OCI-LY7 (cell line): ENCODE measurements at regions not wholly inside any gene's neighbourhood (a gene's known extent, or its start where the extent isn't known, plus 50 kb on each side); places are given as distances from the start of the nearest gene placed in this dataset.

ENCODE experiments used
- CTCF ChIP-seq: fragments of 200-600 bp; sonication (generic); conservative IDR thresholded peaks from 2 replicates; pipeline ENCODE4 v1.5.1; 2014; ENCODE audit warnings: mild to moderate bottlenecking, antibody characterized with exemption, low read length, moderate library complexity, mixed read lengths
- EZH2phosphoT487 ChIP-seq: fragments of 200-600 bp; sonication (generic); IDR thresholded peaks from 2 replicates; pipeline ENCODE4 v1.6.1; 2018; ENCODE audit warnings: low read depth, borderline replicate concordance, mild to moderate bottlenecking, mixed run types, antibody characterized with exemption, low read length, moderate library complexity, mixed read lengths

- TF ChIP-seq EZH2phosphoT487 (no peak), CTCF (no peak)
Observed at GRCh38 chr20:7657569-7657968, 282.7 kb downstream of the HAO1 start.
